ENCODE measurements at regions not wholly inside any gene's neighbourhood (a gene's known extent, or its start where the extent isn't known, plus 50 kb on each side); places are given as distances from the start of the nearest gene placed in this dataset.
"Not testable (repeated sequence)": the region's sequence is repeated elsewhere in the genome, so short reads cannot be mapped to it uniquely, and the experiment has no call there.

- no peak overlapping the region for H3K27ac ChIP-seq (ENCODE audit: low read depth, low read length)
- no peak overlapping the region for H3K4me3 ChIP-seq (ENCODE audit: low read length)
- POLR2A ChIA-PET: no interaction called here
- H3K4me3 Mint-ChIP-seq: no peak overlapping the region
- H3K27ac Mint-ChIP-seq: no peak overlapping the region
- H3K27me3 ChIP-seq (ENCODE audit: insufficient read depth, low read length, poor library complexity, severe bottlenecking): no peaks in the 10 kb centered on the region
- no peaks in the 10 kb centered on the region for H3K9me3 ChIP-seq (ENCODE audit: low read length)
- H3K9me3 Mint-ChIP-seq: peaks cover 7 to 15% (median 10%) of the 10 kb centered on the region in 5 donors
- H3K36me3 Mint-ChIP-seq: no peaks in the 10 kb centered on the region
- no peaks in the 10 kb centered on the region for H3K4me1 Mint-ChIP-seq
- H3K27me3 Mint-ChIP-seq: no peaks in the 10 kb centered on the region
- no peaks in the 10 kb centered on the region for H3K36me3 ChIP-seq (ENCODE audit: insufficient read depth, low read length)
- no peak for DNase-seq
- no peaks in the 10 kb centered on the region for H3K4me1 ChIP-seq (ENCODE audit: insufficient read depth, low read length)
- CTCF ChIA-PET: no interaction called here
These were observed 339.8 kb downstream of the CDH19 start for GRCh38 chr18:66264130-66264529.

GRCh38 chr18:66254121-66254520, 349.8 kb downstream of the CDH19 start:
- H3K36me3 ChIP-seq (ENCODE audit: insufficient read depth, low read length): no peaks in the 10 kb centered on the region
- POLR2A ChIA-PET: no interaction called here
- no peak overlapping the region for H3K27ac Mint-ChIP-seq
- H3K36me3 Mint-ChIP-seq: no peaks in the 10 kb centered on the region
- no peaks in the 10 kb centered on the region for H3K4me1 Mint-ChIP-seq
- no peaks in the 10 kb centered on the region for H3K27me3 ChIP-seq (ENCODE audit: insufficient read depth, low read length, poor library complexity, severe bottlenecking)
- H3K9me3 Mint-ChIP-seq: peaks cover 6 to 32% (median 12%) of the 10 kb centered on the region in 5 donors
- H3K9me3 ChIP-seq (ENCODE audit: low read length): no peaks in the 10 kb centered on the region
- H3K27me3 Mint-ChIP-seq: no peaks in the 10 kb centered on the region
- H3K4me3 ChIP-seq (ENCODE audit: low read length): no peak overlapping the region
- CTCF ChIA-PET: no interaction called here
- H3K4me3 Mint-ChIP-seq: no peak overlapping the region
- no peak overlapping the region for H3K27ac ChIP-seq (ENCODE audit: low read depth, low read length)
- DNase-seq: no peak
- H3K4me1 ChIP-seq (ENCODE audit: insufficient read depth, low read length): no peaks in the 10 kb centered on the region

GRCh38 chr18:66252703-66253102, 351.2 kb downstream of the CDH19 start:
- Histone ChIP-seq H3K27me3 (ENCODE audit: insufficient read depth, low read length, poor library complexity, severe bottlenecking) (no peaks in the 10 kb centered on the region), H3K9me3 (ENCODE audit: low read length) (no peaks in the 10 kb centered on the region), H3K36me3 (ENCODE audit: insufficient read depth, low read length) (no peaks in the 10 kb centered on the region), H3K4me1 (ENCODE audit: insufficient read depth, low read length) (no peaks in the 10 kb centered on the region), H3K4me3 (ENCODE audit: low read length) (no peak overlapping the region), H3K27ac (ENCODE audit: low read depth, low read length) (no peak overlapping the region)
- H3K9me3 Mint-ChIP-seq: peaks cover 4 to 32% (median 9%) of the 10 kb centered on the region in 5 donors
- no peaks in the 10 kb centered on the region for H3K27me3 Mint-ChIP-seq
- no peaks in the 10 kb centered on the region for H3K4me1 Mint-ChIP-seq
- POLR2A ChIA-PET: no interaction called here
- H3K4me3 Mint-ChIP-seq: no peak overlapping the region
- H3K36me3 Mint-ChIP-seq: no peaks in the 10 kb centered on the region
- no peak for DNase-seq
- CTCF ChIA-PET: no interaction called here
- no peak overlapping the region for H3K27ac Mint-ChIP-seq

GRCh38 chr18:66235206-66235605, 368.7 kb downstream of the CDH19 start:
- Mint-ChIP-seq H3K4me1 (no peaks in the 10 kb centered on the region), H3K9me3 (peaks cover 0 to 23% (median 6%) of the 10 kb centered on the region in 5 donors), H3K36me3 (no peaks in the 10 kb centered on the region), H3K27ac (no peak overlapping the region), H3K4me3 (no peak overlapping the region), H3K27me3 (no peaks in the 10 kb centered on the region)
- no peak overlapping the region for H3K4me3 ChIP-seq (ENCODE audit: low read length)
- no peak for DNase-seq
- no peak overlapping the region for H3K27ac ChIP-seq (ENCODE audit: low read depth, low read length)
- ChIA-PET CTCF (no interaction called here), POLR2A (no interaction called here)
- H3K4me1 ChIP-seq (ENCODE audit: insufficient read depth, low read length): no peaks in the 10 kb centered on the region
- H3K9me3 ChIP-seq (ENCODE audit: low read length): no peaks in the 10 kb centered on the region
- no peaks in the 10 kb centered on the region for H3K27me3 ChIP-seq (ENCODE audit: insufficient read depth, low read length, poor library complexity, severe bottlenecking)
- no peaks in the 10 kb centered on the region for H3K36me3 ChIP-seq (ENCODE audit: insufficient read depth, low read length)

GRCh38 chr18:66226782-66227181, 377.1 kb downstream of the CDH19 start:
- Histone ChIP-seq H3K9me3 (ENCODE audit: low read length) (no peaks in the 10 kb centered on the region), H3K36me3 (ENCODE audit: insufficient read depth, low read length) (no peaks in the 10 kb centered on the region), H3K27me3 (ENCODE audit: insufficient read depth, low read length, poor library complexity, severe bottlenecking) (no peaks in the 10 kb centered on the region), H3K27ac (ENCODE audit: low read depth, low read length) (no peak overlapping the region), H3K4me3 (ENCODE audit: low read length) (no peak overlapping the region), H3K4me1 (ENCODE audit: insufficient read depth, low read length) (no peaks in the 10 kb centered on the region)
- no peak for DNase-seq
- no peak overlapping the region for H3K4me3 Mint-ChIP-seq
- no peaks in the 10 kb centered on the region for H3K27me3 Mint-ChIP-seq
- CTCF ChIA-PET: no interaction called here
- H3K36me3 Mint-ChIP-seq: no peaks in the 10 kb centered on the region
- peaks cover 0 to 6% (median 4%) of the 10 kb centered on the region in 5 donors for H3K9me3 Mint-ChIP-seq
- no peaks in the 10 kb centered on the region for H3K4me1 Mint-ChIP-seq
- no peak overlapping the region for H3K27ac Mint-ChIP-seq
- POLR2A ChIA-PET: no interaction called here

- H3K36me3 ChIP-seq (ENCODE audit: insufficient read depth, low read length); H3K36me3 Mint-ChIP-seq; DNase-seq; H3K27ac ChIP-seq (ENCODE audit: low read depth, low read length); H3K4me3 Mint-ChIP-seq; H3K9me3 ChIP-seq (ENCODE audit: low read length); CTCF ChIA-PET; POLR2A ChIA-PET; H3K27me3 Mint-ChIP-seq; H3K27me3 ChIP-seq (ENCODE audit: insufficient read depth, low read length, poor library complexity, severe bottlenecking); H3K4me1 Mint-ChIP-seq; H3K4me1 ChIP-seq (ENCODE audit: insufficient read depth, low read length); H3K9me3 Mint-ChIP-seq; H3K27ac Mint-ChIP-seq; H3K4me3 ChIP-seq (ENCODE audit: low read length): not testable (repeated sequence)
These were observed 380.6 kb downstream of the CDH19 start for GRCh38 chr18:66223317-66223716.

- Histone ChIP-seq H3K4me1 (ENCODE audit: insufficient read depth, low read length) (no peaks in the 10 kb centered on the region), H3K27me3 (ENCODE audit: insufficient read depth, low read length, poor library complexity, severe bottlenecking) (no peaks in the 10 kb centered on the region), H3K27ac (ENCODE audit: low read depth, low read length) (no peak overlapping the region), H3K36me3 (ENCODE audit: insufficient read depth, low read length) (no peaks in the 10 kb centered on the region), H3K9me3 (ENCODE audit: low read length) (no peaks in the 10 kb centered on the region), H3K4me3 (ENCODE audit: low read length) (no peak overlapping the region)
- DNase-seq: no peak
- POLR2A ChIA-PET: no interaction called here
- Mint-ChIP-seq H3K9me3 (peaks cover 2 to 8% (median 6%) of the 10 kb centered on the region in 5 donors), H3K36me3 (no peaks in the 10 kb centered on the region), H3K27me3 (no peaks in the 10 kb centered on the region), H3K27ac (no peak overlapping the region), H3K4me1 (no peaks in the 10 kb centered on the region), H3K4me3 (no peak overlapping the region)
- CTCF ChIA-PET: no interaction called here
These were observed 381.7 kb downstream of the CDH19 start for GRCh38 chr18:66222174-66222573.

- no peaks in the 10 kb centered on the region for H3K36me3 ChIP-seq (ENCODE audit: insufficient read depth, low read length)
- no peaks in the 10 kb centered on the region for H3K9me3 ChIP-seq (ENCODE audit: low read length)
- H3K36me3 Mint-ChIP-seq: no peaks in the 10 kb centered on the region
- no peak overlapping the region for H3K4me3 Mint-ChIP-seq
- ChIA-PET CTCF (no interaction called here), POLR2A (no interaction called here)
- H3K4me1 ChIP-seq (ENCODE audit: insufficient read depth, low read length): no peaks in the 10 kb centered on the region
- H3K9me3 Mint-ChIP-seq: peaks cover 3 to 14% (median 7%) of the 10 kb centered on the region in 5 donors
- DNase-seq: no peak
- no peak overlapping the region for H3K27ac Mint-ChIP-seq
- no peak overlapping the region for H3K27ac ChIP-seq (ENCODE audit: low read depth, low read length)
- no peaks in the 10 kb centered on the region for H3K27me3 Mint-ChIP-seq
- H3K27me3 ChIP-seq (ENCODE audit: insufficient read depth, low read length, poor library complexity, severe bottlenecking): no peaks in the 10 kb centered on the region
- no peak overlapping the region for H3K4me3 ChIP-seq (ENCODE audit: low read length)
- no peaks in the 10 kb centered on the region for H3K4me1 Mint-ChIP-seq
These were observed 384.1 kb downstream of the CDH19 start for GRCh38 chr18:66219817-66220216.

GRCh38 chr18:66211749-66212148, 392.1 kb downstream of the CDH19 start:
- ChIA-PET CTCF (no interaction called here), POLR2A (no interaction called here)
- Mint-ChIP-seq H3K4me3 (no peak overlapping the region), H3K4me1 (no peaks in the 10 kb centered on the region), H3K9me3 (peaks cover 0 to 10% (median 3%) of the 10 kb centered on the region in 5 donors), H3K27ac (no peak overlapping the region), H3K27me3 (no peaks in the 10 kb centered on the region), H3K36me3 (no peaks in the 10 kb centered on the region)
- Histone ChIP-seq H3K27ac (ENCODE audit: low read depth, low read length) (no peak overlapping the region), H3K36me3 (ENCODE audit: insufficient read depth, low read length) (no peaks in the 10 kb centered on the region), H3K27me3 (ENCODE audit: insufficient read depth, low read length, poor library complexity, severe bottlenecking) (no peaks in the 10 kb centered on the region), H3K4me3 (ENCODE audit: low read length) (no peak overlapping the region), H3K9me3 (ENCODE audit: low read length) (no peaks in the 10 kb centered on the region), H3K4me1 (ENCODE audit: insufficient read depth, low read length) (no peaks in the 10 kb centered on the region)
- DNase-seq: no peak
